ENCODE measurements at regions not wholly inside any gene's neighbourhood (a gene's known extent, or its start where the extent isn't known, plus 50 kb on each side); places are given as distances from the start of the nearest gene placed in this dataset.

DNA sequence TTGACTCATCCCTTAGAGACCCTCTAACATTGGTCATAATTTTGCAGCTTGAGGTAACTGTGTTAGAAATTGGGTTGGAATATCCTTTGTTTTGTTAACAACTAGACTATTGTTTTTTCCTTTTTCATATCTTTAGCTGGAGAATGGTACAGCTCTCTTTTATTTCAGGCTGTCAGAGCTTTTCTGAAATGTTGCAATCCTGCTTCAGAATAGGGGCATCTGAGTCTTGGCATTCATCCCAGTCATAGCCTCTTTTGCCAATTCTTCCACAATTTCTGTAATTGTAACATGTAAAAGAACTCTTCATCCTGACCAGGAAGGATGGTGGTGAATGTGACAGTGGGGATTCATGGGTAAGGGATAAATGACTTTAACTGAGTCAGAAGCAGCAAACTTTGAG is 128.7 kb downstream of the FHIP1A start:
- intact Hi-C loops (cut with micrococcal nuclease; ENCODE audit: unreplicated experiment) (no loop called here), in situ Hi-C loops (cut with MboI) (no loop called here)
- ChIA-PET SMC1A (ENCODE audit: uncharacterized antibody, unreplicated experiment) (no interaction called here), RAD21 (ENCODE audit: unreplicated experiment) (no interaction called here), CTCF (no interaction called here), POLR2A (no interaction called here)
- Histone ChIP-seq H3K9ac (ENCODE audit: control insufficient read depth, insufficient read depth, low read length) (no peak overlapping the region), H4K20me1 (ENCODE audit: control insufficient read depth, insufficient read depth) (no peaks in the 10 kb centered on the region), H3K27me3 (replicated peaks in 1 of 2; ENCODE audit: control insufficient read depth in 2 of 2, insufficient read depth in 2 of 2, low read length in 1 of 2) (no peaks in the 10 kb centered on the region; a peak in 2 of 4 replicates), H3K4me3 (no peak overlapping the region), H3K4me1 (ENCODE audit: control insufficient read depth, insufficient read depth, low read length) (no peaks in the 10 kb centered on the region), H3K4me2 (ENCODE audit: control insufficient read depth, insufficient read depth) (no peak overlapping the region), H3K36me3 (ENCODE audit: control insufficient read depth in 2 of 2, insufficient read depth in 2 of 2, low read length in 1 of 2) (no peaks in the 10 kb centered on the region), H3K9me3 (replicated peaks; ENCODE audit: control insufficient read depth, insufficient read depth, low read length) (no peaks in the 10 kb centered on the region), H2AFZ (ENCODE audit: control insufficient read depth, low read depth, low read length) (no peak overlapping the region), H3K79me2 (ENCODE audit: control insufficient read depth, insufficient read depth, low read length) (no peaks in the 10 kb centered on the region), H3K27ac (ENCODE audit: control insufficient read depth, insufficient read depth) (no peak overlapping the region)
- TF ChIP-seq TCF7 (IDR thresholded peaks at IDR 0.05; ENCODE audit: borderline replicate concordance) (no peak), LARP7 (IDR thresholded peaks at IDR 0.05) (no peak), PAX8 (IDR thresholded peaks at IDR 0.05) (no peak), RAD51 (IDR thresholded peaks at IDR 0.05) (no peak), TCF12 (IDR thresholded peaks at IDR 0.05; ENCODE audit: low read depth, low read length) (no peak), MEF2A (IDR thresholded peaks at IDR 0.05; ENCODE audit: insufficient read depth, low read depth, low read length) (no peak), IKZF1 (conservative IDR thresholded peaks at IDR 0.05) (no peak)
- TF ChIP-seq, protein P1, sequence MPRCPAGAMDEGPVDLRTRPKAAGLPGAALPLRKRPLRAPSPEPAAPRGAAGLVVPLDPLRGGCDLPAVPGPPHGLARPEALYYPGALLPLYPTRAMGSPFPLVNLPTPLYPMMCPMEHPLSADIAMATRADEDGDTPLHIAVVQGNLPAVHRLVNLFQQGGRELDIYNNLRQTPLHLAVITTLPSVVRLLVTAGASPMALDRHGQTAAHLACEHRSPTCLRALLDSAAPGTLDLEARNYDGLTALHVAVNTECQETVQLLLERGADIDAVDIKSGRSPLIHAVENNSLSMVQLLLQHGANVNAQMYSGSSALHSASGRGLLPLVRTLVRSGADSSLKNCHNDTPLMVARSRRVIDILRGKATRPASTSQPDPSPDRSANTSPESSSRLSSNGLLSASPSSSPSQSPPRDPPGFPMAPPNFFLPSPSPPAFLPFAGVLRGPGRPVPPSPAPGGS (IDR thresholded peaks at IDR 0.05; ENCODE audit: borderline replicate concordance, insufficient read depth, low read depth, low read length, poor library complexity, severe bottlenecking), result no peak
- FAIRE-seq (no peak), ATAC-seq (no peak), DNase-seq (ENCODE audit: low read depth, low spot score) (no peak)
- no TSS peak for BruUV-seq (replicated peaks)

DNA sequence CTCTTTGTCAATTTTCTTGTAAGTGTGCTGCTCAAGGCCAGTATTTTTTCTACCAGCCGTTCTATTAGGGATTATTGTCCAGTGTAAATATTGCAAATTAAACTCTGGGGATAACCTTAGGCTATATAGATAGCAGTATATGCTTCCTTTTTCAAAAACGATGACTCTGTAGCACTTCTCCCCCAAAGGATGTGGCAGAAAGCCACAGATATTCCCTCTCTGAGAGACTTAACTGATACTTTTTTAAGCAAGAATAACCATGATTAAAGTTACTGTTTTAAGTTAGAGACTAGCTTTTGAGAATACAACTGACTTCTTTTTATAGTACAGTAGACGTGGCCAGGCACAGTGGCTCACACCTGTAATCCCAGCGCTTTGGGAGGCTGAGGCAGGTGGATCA is 130.0 kb downstream of the FHIP1A start:
- H3K79me2 ChIP-seq (ENCODE audit: control insufficient read depth, insufficient read depth, low read length), result no peaks in the 10 kb centered on the region
- DNase-seq (ENCODE audit: low read depth, low spot score), result no peak
- ChIA-PET POLR2A (no interaction called here), RAD21 (ENCODE audit: unreplicated experiment) (no interaction called here), SMC1A (ENCODE audit: uncharacterized antibody, unreplicated experiment) (interaction anchor here (1.3 kb wide), 1 partner anchor 79 kb away, joined by 3 read pairs; no protein-coding TSS in a partner anchor), CTCF (no interaction called here)
- no peaks in the 10 kb centered on the region; a peak in 2 of 4 replicates for H3K27me3 ChIP-seq (replicated peaks in 1 of 2; ENCODE audit: control insufficient read depth in 2 of 2, insufficient read depth in 2 of 2, low read length in 1 of 2)
- ATAC-seq, result no peak
- no TSS peak for BruUV-seq (replicated peaks)
- H3K27ac ChIP-seq (ENCODE audit: control insufficient read depth, insufficient read depth), result no peak overlapping the region
- H3K4me2 ChIP-seq (ENCODE audit: control insufficient read depth, insufficient read depth), result no peak overlapping the region
- no peak overlapping the region for H3K4me3 ChIP-seq
- no peaks in the 10 kb centered on the region for H4K20me1 ChIP-seq (ENCODE audit: control insufficient read depth, insufficient read depth)
- intact Hi-C loops (cut with micrococcal nuclease; ENCODE audit: unreplicated experiment), result no loop called here
- no peak for FAIRE-seq
- no peak overlapping the region for H3K9ac ChIP-seq (ENCODE audit: control insufficient read depth, insufficient read depth, low read length)
- H3K4me1 ChIP-seq (ENCODE audit: control insufficient read depth, insufficient read depth, low read length), result no peaks in the 10 kb centered on the region
- H3K36me3 ChIP-seq (ENCODE audit: control insufficient read depth in 2 of 2, insufficient read depth in 2 of 2, low read length in 1 of 2), result no peaks in the 10 kb centered on the region
- H3K9me3 ChIP-seq (replicated peaks; ENCODE audit: control insufficient read depth, insufficient read depth, low read length), result no peaks in the 10 kb centered on the region
- WGBS (ENCODE audit: insufficient coverage, insufficient replicate concordance, low lambda C conversion rate, missing lambda C conversion rate), result 3% methylated on average over 4 of the region's 4 CpGs
- in situ Hi-C loops (cut with MboI), result no loop called here
- no peak overlapping the region for H2AFZ ChIP-seq (ENCODE audit: control insufficient read depth, low read depth, low read length)
- TF ChIP-seq RBBP5 (conservative IDR thresholded peaks at IDR 0.05) (no peak), CBFB (IDR thresholded peaks at IDR 0.05; ENCODE audit: low read depth) (no peak), SMAD5 (IDR thresholded peaks at IDR 0.05; ENCODE audit: low read depth) (no peak), FOXK2 (IDR thresholded peaks at IDR 0.05) (no peak)
- TF ChIP-seq, protein P2, sequence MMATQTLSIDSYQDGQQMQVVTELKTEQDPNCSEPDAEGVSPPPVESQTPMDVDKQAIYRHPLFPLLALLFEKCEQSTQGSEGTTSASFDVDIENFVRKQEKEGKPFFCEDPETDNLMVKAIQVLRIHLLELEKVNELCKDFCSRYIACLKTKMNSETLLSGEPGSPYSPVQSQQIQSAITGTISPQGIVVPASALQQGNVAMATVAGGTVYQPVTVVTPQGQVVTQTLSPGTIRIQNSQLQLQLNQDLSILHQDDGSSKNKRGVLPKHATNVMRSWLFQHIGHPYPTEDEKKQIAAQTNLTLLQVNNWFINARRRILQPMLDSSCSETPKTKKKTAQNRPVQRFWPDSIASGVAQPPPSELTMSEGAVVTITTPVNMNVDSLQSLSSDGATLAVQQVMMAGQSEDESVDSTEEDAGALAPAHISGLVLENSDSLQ (IDR thresholded peaks at IDR 0.05), result no peak
- TF ChIP-seq, protein P3, sequence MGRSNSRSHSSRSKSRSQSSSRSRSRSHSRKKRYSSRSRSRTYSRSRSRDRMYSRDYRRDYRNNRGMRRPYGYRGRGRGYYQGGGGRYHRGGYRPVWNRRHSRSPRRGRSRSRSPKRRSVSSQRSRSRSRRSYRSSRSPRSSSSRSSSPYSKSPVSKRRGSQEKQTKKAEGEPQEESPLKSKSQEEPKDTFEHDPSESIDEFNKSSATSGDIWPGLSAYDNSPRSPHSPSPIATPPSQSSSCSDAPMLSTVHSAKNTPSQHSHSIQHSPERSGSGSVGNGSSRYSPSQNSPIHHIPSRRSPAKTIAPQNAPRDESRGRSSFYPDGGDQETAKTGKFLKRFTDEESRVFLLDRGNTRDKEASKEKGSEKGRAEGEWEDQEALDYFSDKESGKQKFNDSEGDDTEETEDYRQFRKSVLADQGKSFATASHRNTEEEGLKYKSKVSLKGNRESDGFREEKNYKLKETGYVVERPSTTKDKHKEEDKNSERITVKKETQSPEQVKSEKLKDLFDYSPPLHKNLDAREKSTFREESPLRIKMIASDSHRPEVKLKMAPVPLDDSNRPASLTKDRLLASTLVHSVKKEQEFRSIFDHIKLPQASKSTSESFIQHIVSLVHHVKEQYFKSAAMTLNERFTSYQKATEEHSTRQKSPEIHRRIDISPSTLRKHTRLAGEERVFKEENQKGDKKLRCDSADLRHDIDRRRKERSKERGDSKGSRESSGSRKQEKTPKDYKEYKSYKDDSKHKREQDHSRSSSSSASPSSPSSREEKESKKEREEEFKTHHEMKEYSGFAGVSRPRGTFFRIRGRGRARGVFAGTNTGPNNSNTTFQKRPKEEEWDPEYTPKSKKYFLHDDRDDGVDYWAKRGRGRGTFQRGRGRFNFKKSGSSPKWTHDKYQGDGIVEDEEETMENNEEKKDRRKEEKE (IDR thresholded peaks at IDR 0.05), result no peak
